NCI-H1048 (cell line): ENCODE measurements at regions not wholly inside any gene's neighbourhood (a gene's known extent, or its start where the extent isn't known, plus 50 kb on each side); places are given as distances from the start of the nearest gene placed in this dataset.
"Not testable (repeated sequence)": the region's sequence is repeated elsewhere in the genome, so short reads cannot be mapped to it uniquely, and the experiment has no call there.

Experiments
- DNase-seq: peaks from one replicate; lab custom pipeline; 2025; lab: John Stamatoyannopoulos, UW

- DNase-seq: no peak
Observed at GRCh38 chr11:24163146-24163545, 333.7 kb upstream of the LUZP2 start.

GRCh38 chr11:24163841-24164240, 333.0 kb upstream of the LUZP2 start:
- DNase-seq: no peak

GRCh38 chr11:24171869-24172268, 325.0 kb upstream of the LUZP2 start:
- DNase-seq: no peak

GRCh38 chr11:24181395-24182047, 315.3 kb upstream of the LUZP2 start:
- DNase-seq: no peak

- not testable (repeated sequence) for DNase-seq
Observed at GRCh38 chr11:24185535-24185934, 311.3 kb upstream of the LUZP2 start.

- DNase-seq: no peak
Observed at GRCh38 chr11:24196733-24197132, 300.1 kb upstream of the LUZP2 start.

- DNase-seq: no peak
Observed at GRCh38 chr11:24198481-24198880, 298.4 kb upstream of the LUZP2 start.

- no peak for DNase-seq
Observed at GRCh38 chr11:24199461-24199860, 297.4 kb upstream of the LUZP2 start.

GRCh38 chr11:24206030-24206429, 290.8 kb upstream of the LUZP2 start:
- DNase-seq: no peak

- no peak for DNase-seq
Observed at GRCh38 chr11:24206511-24206910, 290.3 kb upstream of the LUZP2 start.

GRCh38 chr11:24216488-24216887, 280.4 kb upstream of the LUZP2 start:
- DNase-seq: no peak

- DNase-seq: not testable (repeated sequence)
Observed at GRCh38 chr11:24217319-24217718, 279.5 kb upstream of the LUZP2 start.

- no peak for DNase-seq
Observed at GRCh38 chr11:24225501-24225900, 271.4 kb upstream of the LUZP2 start.

GRCh38 chr11:24226606-24227005, 270.2 kb upstream of the LUZP2 start:
- no peak for DNase-seq

GRCh38 chr11:24233041-24233440, 263.8 kb upstream of the LUZP2 start:
- DNase-seq: no peak

GRCh38 chr11:24234822-24235508, 261.9 kb upstream of the LUZP2 start:
- DNase-seq: no peak

GRCh38 chr11:24238771-24239645, 257.8 kb upstream of the LUZP2 start:
- no peak for DNase-seq

GRCh38 chr11:24239930-24240329, 256.9 kb upstream of the LUZP2 start:
- no peak for DNase-seq

- no peak for DNase-seq
Observed at GRCh38 chr11:24240496-24241175, 256.2 kb upstream of the LUZP2 start.

GRCh38 chr11:24246715-24247114, 250.1 kb upstream of the LUZP2 start:
- no peak for DNase-seq

- DNase-seq: no peak
Observed at GRCh38 chr11:24247846-24248245, 249.0 kb upstream of the LUZP2 start.

GRCh38 chr11:24249921-24250320, 246.9 kb upstream of the LUZP2 start:
- DNase-seq: no peak
